Natural killer cell (primary cell): ENCODE measurements at regions not wholly inside any gene's neighbourhood (a gene's known extent, or its start where the extent isn't known, plus 50 kb on each side); places are given as distances from the start of the nearest gene placed in this dataset.
"Not testable (repeated sequence)": the region's sequence is repeated elsewhere in the genome, so short reads cannot be mapped to it uniquely, and the experiment has no call there.

Experiments
- ATAC-seq, 3 donors: fragments of 150-1000 bp in 2 of 3; fragments of 200-7000 bp in 1 of 3; cut with Tn5 transposase; 1 replicate in 1 of 3; 2 replicates in 2 of 3; pipeline ENCODE4 v1.10.0; 2021; ENCODE audit warnings: mild to moderate bottlenecking in 2 of 3, moderate library complexity in 2 of 3
- DNase-seq, 2 donors: peaks; one replicate each; pipeline versions ENCODE4 v3.0.0 to v3.0.0-alpha.2; 2013 to 2021; ENCODE audit warnings: mixed read lengths in 1 of 2
- H3K27ac ChIP-seq: one replicate; pipeline ENCODE4 v1.5.1; 2013; ENCODE audit warnings: mild to moderate bottlenecking, low read length
- H3K27me3 ChIP-seq: one replicate; pipeline ENCODE4 v1.6.1; 2013; ENCODE audit warnings: low read length; ENCODE audit not compliant: control insufficient read depth, insufficient read depth
- H3K36me3 ChIP-seq: one replicate; pipeline ENCODE4 v1.6.1; 2013; ENCODE audit warnings: low read length; ENCODE audit not compliant: control insufficient read depth, insufficient read depth
- H3K4me1 ChIP-seq: one replicate; pipeline ENCODE4 v1.6.1; 2013; ENCODE audit warnings: low read length; ENCODE audit not compliant: control insufficient read depth, insufficient read depth
- H3K4me3 ChIP-seq: one replicate; pipeline ENCODE4 v1.5.1; 2013; ENCODE audit warnings: low read length
- H3K9me3 ChIP-seq: one replicate; pipeline ENCODE4 v1.6.1; 2013; ENCODE audit warnings: low read length; ENCODE audit not compliant: control insufficient read depth, insufficient read depth
- H3K27ac Mint-ChIP-seq, 2 donors: one replicate each; pipeline ENCODE4 v1.8.0; 2022; ENCODE audit warnings: mild to moderate bottlenecking in 2 of 2, mixed read lengths in 2 of 2, moderate library complexity in 1 of 2
- H3K27me3 Mint-ChIP-seq, 2 donors: one replicate each; pipeline ENCODE4 v1.8.0; 2022; ENCODE audit warnings: low read depth in 2 of 2, mixed read lengths in 2 of 2
- H3K36me3 Mint-ChIP-seq: one replicate; pipeline ENCODE4 v1.8.0; 2022; ENCODE audit warnings: mixed read lengths
- H3K4me1 Mint-ChIP-seq, 2 donors: one replicate each; pipeline ENCODE4 v1.8.0; 2022; ENCODE audit warnings: mixed read lengths in 2 of 2
- H3K4me3 Mint-ChIP-seq: one replicate; pipeline ENCODE4 v1.8.0; 2022; ENCODE audit warnings: mild to moderate bottlenecking, moderate library complexity, mixed read lengths
- H3K9me3 Mint-ChIP-seq, 2 donors: one replicate each; pipeline ENCODE4 v1.8.0; 2022; ENCODE audit warnings: mixed read lengths in 2 of 2
- CTCF ChIP-seq: fragments of 200-600 bp; IDR thresholded peaks from one replicate; pipeline ENCODE4 v1.8.0; 2022; ENCODE audit warnings: antibody characterized with exemption
- WGBS: methylation state at CpG from one replicate; pipeline ENCODE4 v1.1.7; 2013; ENCODE audit warnings: missing lambda C conversion rate; ENCODE audit not compliant: insufficient coverage; 5-methylcytosine and 5-hydroxymethylcytosine counted together
- intact Hi-C: fragments of 100-400 bp; cut with micrococcal nuclease; formaldehyde crosslinking; loops from one replicate; pipeline ENCODE4 v1.14.2; 2022

GRCh38 chr6:56724455-56724854, 81.8 kb upstream of the DST start:
- intact Hi-C loops, result no loop called here
- no peak overlapping the region for H3K27ac Mint-ChIP-seq
- DNase-seq, result no peak
- Histone ChIP-seq H3K4me1 (no peaks in the 10 kb centered on the region), H3K36me3 (no peaks in the 10 kb centered on the region), H3K27ac (no peak overlapping the region), H3K27me3 (no peaks in the 10 kb centered on the region), H3K4me3 (no peak overlapping the region), H3K9me3 (no peaks in the 10 kb centered on the region)
- no peak overlapping the region for H3K4me3 Mint-ChIP-seq
- WGBS, result 88% methylated on average over 1 of the region's 2 CpGs
- no peak for TF ChIP-seq CTCF
- H3K27me3 Mint-ChIP-seq, result no peaks in the 10 kb centered on the region
- H3K36me3 Mint-ChIP-seq, result no peaks in the 10 kb centered on the region
- H3K4me1 Mint-ChIP-seq, result no peaks in the 10 kb centered on the region
- H3K9me3 Mint-ChIP-seq, result no peaks in the 10 kb centered on the region
- no peak for ATAC-seq

GRCh38 chr6:56720882-56721281, 78.2 kb upstream of the DST start:
- Histone ChIP-seq H3K4me1 (no peaks in the 10 kb centered on the region), H3K4me3 (no peak overlapping the region), H3K36me3 (no peaks in the 10 kb centered on the region), H3K27me3 (no peaks in the 10 kb centered on the region), H3K9me3 (no peaks in the 10 kb centered on the region), H3K27ac (no peak overlapping the region)
- Mint-ChIP-seq H3K4me1 (no peaks in the 10 kb centered on the region), H3K27ac (no peak overlapping the region), H3K4me3 (no peak overlapping the region), H3K27me3 (peaks cover 0 to 4% of the 10 kb centered on the region in 2 donors), H3K9me3 (no peaks in the 10 kb centered on the region), H3K36me3 (no peaks in the 10 kb centered on the region)
- intact Hi-C loops, result no loop called here
- TF ChIP-seq CTCF, result no peak
- ATAC-seq (no peak), DNase-seq (no peak)
- WGBS, result 96% methylated on average over 11 of the region's 25 CpGs

GRCh38 chr6:56720202-56720601, 77.5 kb upstream of the DST start:
- H3K27me3 ChIP-seq, H3K9me3 Mint-ChIP-seq, H3K4me1 ChIP-seq, H3K4me3 Mint-ChIP-seq, intact Hi-C loops, H3K9me3 ChIP-seq, ATAC-seq, DNase-seq, H3K36me3 ChIP-seq, H3K27me3 Mint-ChIP-seq, H3K4me3 ChIP-seq, H3K27ac Mint-ChIP-seq, H3K27ac ChIP-seq, H3K4me1 Mint-ChIP-seq, H3K36me3 Mint-ChIP-seq: not testable (repeated sequence)
- WGBS, result 89% methylated on average over 3 of the region's 4 CpGs

GRCh38 chr6:56719315-56720058, 76.8 kb upstream of the DST start:
- WGBS, result 56% methylated on average over 9 of the region's 13 CpGs

More at GRCh38 chr6:56719315-56720058, 76.8 kb upstream of the DST start:
- DNase-seq, intact Hi-C loops, H3K36me3 Mint-ChIP-seq, H3K9me3 ChIP-seq, H3K4me1 Mint-ChIP-seq, H3K4me3 Mint-ChIP-seq, H3K27me3 Mint-ChIP-seq, H3K27me3 ChIP-seq, H3K36me3 ChIP-seq, H3K27ac ChIP-seq, H3K9me3 Mint-ChIP-seq, H3K27ac Mint-ChIP-seq, H3K4me3 ChIP-seq, ATAC-seq, H3K4me1 ChIP-seq: not testable (repeated sequence)
